ENCODE measurements at regions not wholly inside any gene's neighbourhood (a gene's known extent, or its start where the extent isn't known, plus 50 kb on each side); places are given as distances from the start of the nearest gene placed in this dataset.

DNA sequence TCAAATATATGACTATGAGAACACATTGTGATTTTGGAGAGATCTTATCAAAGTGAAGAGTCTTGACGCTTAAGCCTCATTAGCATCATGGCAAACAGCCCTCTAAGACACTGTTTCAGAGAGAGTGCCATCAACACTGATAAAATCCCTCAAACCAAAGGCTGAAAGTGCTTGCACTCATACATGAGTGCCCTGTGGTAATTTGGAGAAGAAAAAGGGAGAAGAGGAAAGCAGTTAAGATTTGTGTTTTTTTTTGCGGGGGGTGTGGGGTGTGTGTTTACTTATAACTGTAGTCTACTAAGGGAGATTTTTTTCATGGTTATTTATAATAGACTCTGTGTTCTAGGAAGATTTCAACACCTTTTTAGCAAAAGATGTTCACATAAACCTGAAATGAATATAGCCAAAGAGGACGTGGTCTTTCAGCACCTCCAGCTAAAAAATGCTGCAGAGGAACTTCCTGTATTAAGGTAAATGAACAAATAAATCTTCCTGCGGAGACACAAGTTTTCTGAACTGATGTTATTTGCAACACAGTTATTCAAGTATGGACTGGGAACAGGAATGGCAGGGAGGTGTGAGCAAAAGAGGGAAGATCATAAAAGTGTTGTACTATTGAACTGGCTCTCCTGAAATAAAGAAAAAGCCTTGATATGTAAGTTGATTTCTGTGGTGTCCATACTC, 81.9 kb upstream of the TGFBR2 start:
- Mint-ChIP-seq H3K27me3 (ENCODE audit: low read depth) (no peaks in the 10 kb centered on the region), H3K4me3 (no peak overlapping the region), H3K27ac (no peak overlapping the region), H3K4me1 (peaks cover 8% of the 10 kb centered on the region), H3K9me3 (peaks cover 7% of the 10 kb centered on the region), H3K36me3 (no peaks in the 10 kb centered on the region)
- no peak for DNase-seq (ENCODE audit: low spot score in 2 of 2, unreplicated experiment in 2 of 2)
- no peak for TF ChIP-seq CTCF (IDR thresholded peaks at IDR 0.05; ENCODE audit: unreplicated experiment)

- H3K4me1 Mint-ChIP-seq = peaks cover 8% of the 10 kb centered on the region
- DNase-seq (ENCODE audit: low spot score in 2 of 2, unreplicated experiment in 2 of 2) = no peak
- no peak for TF ChIP-seq CTCF (IDR thresholded peaks at IDR 0.05; ENCODE audit: unreplicated experiment)
- H3K9me3 Mint-ChIP-seq = peaks cover 7% of the 10 kb centered on the region
- H3K27ac Mint-ChIP-seq = no peak overlapping the region
- H3K36me3 Mint-ChIP-seq = no peaks in the 10 kb centered on the region
- no peak overlapping the region for H3K4me3 Mint-ChIP-seq
- H3K27me3 Mint-ChIP-seq (ENCODE audit: low read depth) = no peaks in the 10 kb centered on the region
These were observed 80.4 kb upstream of the TGFBR2 start for GRCh38 chr3:30526031-30526430.

DNA sequence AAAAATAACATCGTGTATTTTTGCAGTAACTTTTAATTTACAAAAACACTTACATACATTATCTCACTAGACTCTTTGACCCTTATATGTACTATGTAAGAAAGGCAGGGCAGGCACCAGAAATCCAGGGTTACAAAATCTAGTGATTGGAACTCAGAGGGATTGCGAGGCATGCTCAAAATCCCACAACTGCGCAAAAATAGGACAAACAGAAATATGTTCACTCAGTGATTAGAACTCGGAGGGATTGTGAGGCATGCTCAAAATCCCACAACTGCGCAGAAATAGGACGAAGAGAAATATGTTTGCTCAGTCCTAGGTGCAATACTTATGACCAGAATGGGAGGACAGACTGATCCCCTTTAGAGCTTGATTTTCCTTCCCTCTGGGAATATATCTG, 79.2 kb upstream of the TGFBR2 start:
- H3K9me3 Mint-ChIP-seq = peaks cover 7% of the 10 kb centered on the region
- H3K36me3 Mint-ChIP-seq = no peaks in the 10 kb centered on the region
- no peak overlapping the region for H3K27ac Mint-ChIP-seq
- TF ChIP-seq CTCF (IDR thresholded peaks at IDR 0.05; ENCODE audit: unreplicated experiment) = no peak
- peaks cover 8% of the 10 kb centered on the region for H3K4me1 Mint-ChIP-seq
- no peaks in the 10 kb centered on the region for H3K27me3 Mint-ChIP-seq (ENCODE audit: low read depth)
- DNase-seq (ENCODE audit: low spot score in 2 of 2, unreplicated experiment in 2 of 2) = no peak
- H3K4me3 Mint-ChIP-seq = no peak overlapping the region

DNA sequence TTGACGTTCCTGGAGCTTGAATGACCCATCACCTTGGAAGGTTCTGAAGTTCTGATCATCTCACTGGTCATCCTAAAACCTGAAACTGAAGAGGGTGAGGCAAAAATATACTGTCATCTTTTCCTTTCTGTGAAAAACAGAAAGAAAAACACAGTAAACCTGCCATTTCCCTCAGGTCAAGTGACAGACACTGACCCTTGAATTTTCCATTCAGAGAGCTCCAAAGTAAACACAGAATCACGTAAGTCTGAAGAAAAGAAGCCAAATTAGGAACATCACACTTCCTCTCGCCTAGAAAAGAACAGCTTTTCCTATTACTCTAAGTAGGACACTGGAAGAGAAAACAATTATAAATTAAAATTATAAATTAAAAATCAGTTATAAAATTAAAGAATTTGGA, 78.7 kb upstream of the TGFBR2 start:
- H3K9me3 Mint-ChIP-seq = peaks cover 7% of the 10 kb centered on the region
- no peak overlapping the region for H3K27ac Mint-ChIP-seq
- no peaks in the 10 kb centered on the region for H3K36me3 Mint-ChIP-seq
- TF ChIP-seq CTCF (IDR thresholded peaks at IDR 0.05; ENCODE audit: unreplicated experiment) = no peak
- H3K27me3 Mint-ChIP-seq (ENCODE audit: low read depth) = no peaks in the 10 kb centered on the region
- DNase-seq (ENCODE audit: low spot score in 2 of 2, unreplicated experiment in 2 of 2) = no peak
- H3K4me1 Mint-ChIP-seq = peaks cover 8% of the 10 kb centered on the region
- no peak overlapping the region for H3K4me3 Mint-ChIP-seq

GRCh38 chr3:30530084-30530483, 76.3 kb upstream of the TGFBR2 start:
- H3K9me3 Mint-ChIP-seq = peaks cover 11% of the 10 kb centered on the region
- H3K36me3 Mint-ChIP-seq = no peaks in the 10 kb centered on the region
- no peaks in the 10 kb centered on the region for H3K4me1 Mint-ChIP-seq
- no peak for TF ChIP-seq CTCF (IDR thresholded peaks at IDR 0.05; ENCODE audit: unreplicated experiment)
- no peak overlapping the region for H3K27ac Mint-ChIP-seq
- no peak overlapping the region for H3K4me3 Mint-ChIP-seq
- DNase-seq (ENCODE audit: low spot score in 2 of 2, unreplicated experiment in 2 of 2) = no peak
- no peaks in the 10 kb centered on the region for H3K27me3 Mint-ChIP-seq (ENCODE audit: low read depth)
